H1 (cell line): ENCODE measurements at regions not wholly inside any gene's neighbourhood (a gene's known extent, or its start where the extent isn't known, plus 50 kb on each side); places are given as distances from the start of the nearest gene placed in this dataset.

Experiments
- CHD2 ChIP-seq: IDR thresholded peaks from 2 replicates; pipeline ENCODE4 v1.6.1; 2012; ENCODE audit warnings: low read length, improper control_type of control experiment
- CTBP2 ChIP-seq: IDR thresholded peaks from 2 replicates; pipeline ENCODE4 v1.7.0; 2011; ENCODE audit warnings: borderline replicate concordance, mild to moderate bottlenecking, moderate library complexity, mixed read lengths, low read length; ENCODE audit not compliant: insufficient read depth, insufficient read length
- FOSL1 ChIP-seq: IDR thresholded peaks from 2 replicates; pipeline ENCODE4 v1.6.1; 2011; ENCODE audit warnings: mild to moderate bottlenecking, low read depth, low read length, moderate library complexity; ENCODE audit not compliant: insufficient read depth
- MAFK ChIP-seq: IDR thresholded peaks from 2 replicates; pipeline ENCODE4 v1.6.1; 2012; ENCODE audit warnings: low read depth, mild to moderate bottlenecking, improper control_type of control experiment, low read length
- PHF8 ChIP-seq: fragments of 200-600 bp; sonication (generic); conservative IDR thresholded peaks from 2 replicates; pipeline ENCODE4 v1.7.1; 2012; ENCODE audit warnings: low read depth, mild to moderate bottlenecking, inconsistent platforms, low read length, moderate library complexity
- TAF7 ChIP-seq: optimal IDR thresholded peaks from 2 replicates; pipeline ENCODE3; 2011; ENCODE audit warnings: low read depth, mild to moderate bottlenecking, inconsistent platforms, low read length, moderate library complexity, borderline replicate concordance

GRCh38 chr3:144275005-144275404, 303.4 kb downstream of the DIPK2A start (continued):
- TF ChIP-seq MAFK (no peak), FOSL1 (no peak), TAF7 (no peak), CHD2 (no peak), PHF8 (no peak), CTBP2 (no peak)
